ENCODE measurements at regions not wholly inside any gene's neighbourhood (a gene's known extent, or its start where the extent isn't known, plus 50 kb on each side); places are given as distances from the start of the nearest gene placed in this dataset.
"Not testable (repeated sequence)": the region's sequence is repeated elsewhere in the genome, so short reads cannot be mapped to it uniquely, and the experiment has no call there.

- DNase-seq (ENCODE audit: low read depth): not testable (repeated sequence)
These were observed 134.0 kb upstream of the FOXD4L5 start for GRCh38 chr9:65418966-65419365.

GRCh38 chr9:65416948-65417347, 131.9 kb upstream of the FOXD4L5 start:
- not testable (repeated sequence) for DNase-seq (ENCODE audit: low read depth)

- DNase-seq (ENCODE audit: low read depth): not testable (repeated sequence)
These were observed 129.2 kb upstream of the FOXD4L5 start for GRCh38 chr9:65414249-65414648.

- DNase-seq (ENCODE audit: low read depth): not testable (repeated sequence)
These were observed 128.4 kb upstream of the FOXD4L5 start for GRCh38 chr9:65413371-65413770.

- DNase-seq (ENCODE audit: low read depth): no peak
These were observed 126.9 kb upstream of the FOXD4L5 start for GRCh38 chr9:65411901-65412300.

GRCh38 chr9:65411336-65411735, 126.3 kb upstream of the FOXD4L5 start:
- DNase-seq (ENCODE audit: low read depth): no peak

- no peak for DNase-seq (ENCODE audit: low read depth)
These were observed 125.9 kb upstream of the FOXD4L5 start for GRCh38 chr9:65410926-65411325.

- no peak for DNase-seq (ENCODE audit: low read depth)
These were observed 124.5 kb upstream of the FOXD4L5 start for GRCh38 chr9:65409471-65409980.

GRCh38 chr9:65408806-65409205, 123.8 kb upstream of the FOXD4L5 start:
- not testable (repeated sequence) for DNase-seq (ENCODE audit: low read depth)

- not testable (repeated sequence) for DNase-seq (ENCODE audit: low read depth)
These were observed 121.6 kb upstream of the FOXD4L5 start for GRCh38 chr9:65406625-65407024.

- DNase-seq (ENCODE audit: low read depth): not testable (repeated sequence)
These were observed 120.8 kb upstream of the FOXD4L5 start for GRCh38 chr9:65405766-65406165.

GRCh38 chr9:65405253-65405652, 120.2 kb upstream of the FOXD4L5 start:
- no peak for DNase-seq (ENCODE audit: low read depth)

GRCh38 chr9:65404232-65405006, 119.4 kb upstream of the FOXD4L5 start:
- no peak for DNase-seq (ENCODE audit: low read depth)

GRCh38 chr9:65403721-65404120, 118.7 kb upstream of the FOXD4L5 start:
- no peak for DNase-seq (ENCODE audit: low read depth)

GRCh38 chr9:65403072-65403471, 118.1 kb upstream of the FOXD4L5 start:
- not testable (repeated sequence) for DNase-seq (ENCODE audit: low read depth)

GRCh38 chr9:65402206-65402870, 117.3 kb upstream of the FOXD4L5 start:
- DNase-seq (ENCODE audit: low read depth): not testable (repeated sequence)

GRCh38 chr9:65401456-65402045, 116.5 kb upstream of the FOXD4L5 start:
- not testable (repeated sequence) for DNase-seq (ENCODE audit: low read depth)

- DNase-seq (ENCODE audit: low read depth): no peak
These were observed 115.9 kb upstream of the FOXD4L5 start for GRCh38 chr9:65400886-65401285.

GRCh38 chr9:65397763-65398719, 113.0 kb upstream of the FOXD4L5 start:
- not testable (repeated sequence) for DNase-seq (ENCODE audit: low read depth)

- DNase-seq (ENCODE audit: low read depth): not testable (repeated sequence)
These were observed 112.2 kb upstream of the FOXD4L5 start for GRCh38 chr9:65397226-65397625.

- not testable (repeated sequence) for DNase-seq (ENCODE audit: low read depth)
These were observed 111.6 kb upstream of the FOXD4L5 start for GRCh38 chr9:65396601-65397000.

- DNase-seq (ENCODE audit: low read depth): not testable (repeated sequence)
These were observed 110.8 kb upstream of the FOXD4L5 start for GRCh38 chr9:65395789-65396188.

All from stimulated activated CD8-positive, alpha-beta memory T cell treated with anti-CD3 and anti-CD28 coated beads, Interleukin-12 subunit alpha, Interleukin-12 subunit beta, amount 100 ng/mL, for 1 hour (primary cell).